GM21717 (cell line): ENCODE measurements at regions not wholly inside any gene's neighbourhood (a gene's known extent, or its start where the extent isn't known, plus 50 kb on each side); places are given as distances from the start of the nearest gene placed in this dataset.
"Not testable (repeated sequence)": the region's sequence is repeated elsewhere in the genome, so short reads cannot be mapped to it uniquely, and the experiment has no call there.

Experiments used
- ATAC-seq: cut with Tn5 transposase; IDR thresholded peaks from one replicate; pipeline ENCODE4 v1.9.1; 2021; ENCODE audit warnings: mild to moderate bottlenecking, moderate library complexity; ENCODE audit not compliant: unreplicated experiment

- ATAC-seq = no peak
Measured at GRCh38 chr3:5349343-5349742, 161.8 kb downstream of the EDEM1 start.

- no peak for ATAC-seq
Measured at GRCh38 chr3:5357089-5357488, 169.6 kb downstream of the EDEM1 start.

GRCh38 chr3:5358911-5359310, 171.4 kb downstream of the EDEM1 start:
- ATAC-seq = no peak

GRCh38 chr3:5360453-5360852, 172.9 kb downstream of the EDEM1 start:
- no peak for ATAC-seq

GRCh38 chr3:5366746-5367145, 179.2 kb downstream of the EDEM1 start:
- no peak for ATAC-seq

GRCh38 chr3:5371555-5371954, 184.0 kb downstream of the EDEM1 start:
- ATAC-seq = not testable (repeated sequence)

- no peak for ATAC-seq
Measured at GRCh38 chr3:5376761-5377160, 189.3 kb downstream of the EDEM1 start.

- ATAC-seq = not testable (repeated sequence)
Measured at GRCh38 chr3:5379266-5379665, 191.8 kb downstream of the EDEM1 start.

- ATAC-seq = not testable (repeated sequence)
Measured at GRCh38 chr3:5383486-5384263, 196.2 kb downstream of the EDEM1 start.

GRCh38 chr3:5384557-5385236, 197.2 kb downstream of the EDEM1 start:
- no peak for ATAC-seq

- no peak for ATAC-seq
Measured at GRCh38 chr3:5388091-5388490, 200.6 kb downstream of the EDEM1 start.

GRCh38 chr3:5389057-5389456, 201.6 kb downstream of the EDEM1 start:
- no peak for ATAC-seq

GRCh38 chr3:5390221-5390620, 202.7 kb downstream of the EDEM1 start:
- no peak for ATAC-seq

GRCh38 chr3:5390936-5391625, 203.6 kb downstream of the EDEM1 start:
- ATAC-seq = no peak

- ATAC-seq = no peak
Measured at GRCh38 chr3:5401002-5401401, 213.5 kb downstream of the EDEM1 start.

- ATAC-seq = no peak
Measured at GRCh38 chr3:5404718-5405117, 217.2 kb downstream of the EDEM1 start.

- no peak for ATAC-seq
Measured at GRCh38 chr3:5411786-5412185, 224.3 kb downstream of the EDEM1 start.

- ATAC-seq = no peak
Measured at GRCh38 chr3:5423076-5423475, 235.6 kb downstream of the EDEM1 start.

GRCh38 chr3:5423523-5423922, 236.0 kb downstream of the EDEM1 start:
- ATAC-seq = no peak

- no peak for ATAC-seq
Measured at GRCh38 chr3:5425371-5425770, 237.9 kb downstream of the EDEM1 start.

- ATAC-seq = peak; percentile 61
Measured at GRCh38 chr3:5426094-5426883, 238.8 kb downstream of the EDEM1 start.
